ENCODE measurements at regions not wholly inside any gene's neighbourhood (a gene's known extent, or its start where the extent isn't known, plus 50 kb on each side); places are given as distances from the start of the nearest gene placed in this dataset.

DNA sequence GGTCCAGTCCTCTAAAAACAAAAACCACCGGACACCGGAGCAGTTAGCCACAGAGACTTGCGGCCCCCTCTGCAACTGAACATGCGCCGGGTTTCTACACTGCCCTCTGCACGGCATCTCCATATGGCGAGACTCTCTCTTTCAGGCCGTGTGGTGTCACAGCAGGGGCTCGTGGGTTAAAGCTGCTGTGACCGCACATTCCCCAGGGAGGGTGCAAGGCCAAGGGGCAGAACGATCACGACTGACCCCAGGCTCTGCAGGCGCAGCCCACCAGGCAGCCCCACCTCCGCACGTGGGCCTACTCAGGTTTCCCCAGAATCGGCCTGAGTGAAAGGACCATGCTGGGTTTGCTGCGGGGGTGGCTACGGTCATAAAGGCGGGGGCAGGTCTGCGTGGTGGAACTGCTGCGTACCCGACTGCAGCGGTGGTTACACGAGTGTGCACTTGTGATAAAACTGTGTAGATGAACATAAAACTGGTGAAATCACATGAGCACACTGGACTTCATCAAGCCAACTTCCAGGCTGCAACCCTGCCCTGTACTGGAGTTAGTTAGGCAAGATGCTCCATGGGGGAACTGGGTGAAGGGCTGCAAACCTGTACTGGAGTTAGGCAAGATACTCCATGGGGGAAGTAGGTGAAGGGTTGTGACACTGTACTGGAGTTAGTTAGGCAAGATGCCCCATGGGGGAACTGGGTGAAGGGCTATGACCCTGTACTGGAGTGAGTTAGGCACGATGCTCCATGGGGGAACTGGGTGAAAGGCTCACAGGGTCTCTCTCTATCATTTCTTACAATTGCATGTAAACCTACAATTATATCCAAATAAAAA, 81.4 kb upstream of the PPP2R2D start:
- Histone ChIP-seq H3K36me3 (no peaks in the 10 kb centered on the region), H3K27me3 (no peaks in the 10 kb centered on the region), H3K4me3 (no peak overlapping the region), H3K4me1 (ENCODE audit: insufficient read depth) (no peaks in the 10 kb centered on the region), H3K27ac (no peak overlapping the region), H3K9me3 (no peaks in the 10 kb centered on the region)
- 30 to 43% (median 39%) methylated on average over 25 of the region's 25 CpGs for WGBS, 3 donors
- intact Hi-C loops (cut with DNase I) = no loop called here
- DNase-seq = no peak
- no peak for TF ChIP-seq EP300 (IDR thresholded peaks at IDR 0.05)
- no peak for TF ChIP-seq POLR2A (IDR thresholded peaks at IDR 0.05)
- TF ChIP-seq CTCF (IDR thresholded peaks at IDR 0.05) = no peak

GRCh38 chr10:131820626-131821025, 80.2 kb upstream of the PPP2R2D start:
- TF ChIP-seq EP300 (IDR thresholded peaks at IDR 0.05) = no peak
- TF ChIP-seq CTCF (IDR thresholded peaks at IDR 0.05) = no peak
- TF ChIP-seq POLR2A (IDR thresholded peaks at IDR 0.05) = no peak
- 73 to 81% (median 75%) methylated on average over 9 of the region's 9 CpGs for WGBS, 3 donors
- Histone ChIP-seq H3K27me3 (no peaks in the 10 kb centered on the region), H3K4me1 (ENCODE audit: insufficient read depth) (no peaks in the 10 kb centered on the region), H3K4me3 (no peak overlapping the region), H3K9me3 (no peaks in the 10 kb centered on the region), H3K27ac (no peak overlapping the region), H3K36me3 (no peaks in the 10 kb centered on the region)
- intact Hi-C loops (cut with DNase I) = no loop called here
- DNase-seq = no peak

DNA sequence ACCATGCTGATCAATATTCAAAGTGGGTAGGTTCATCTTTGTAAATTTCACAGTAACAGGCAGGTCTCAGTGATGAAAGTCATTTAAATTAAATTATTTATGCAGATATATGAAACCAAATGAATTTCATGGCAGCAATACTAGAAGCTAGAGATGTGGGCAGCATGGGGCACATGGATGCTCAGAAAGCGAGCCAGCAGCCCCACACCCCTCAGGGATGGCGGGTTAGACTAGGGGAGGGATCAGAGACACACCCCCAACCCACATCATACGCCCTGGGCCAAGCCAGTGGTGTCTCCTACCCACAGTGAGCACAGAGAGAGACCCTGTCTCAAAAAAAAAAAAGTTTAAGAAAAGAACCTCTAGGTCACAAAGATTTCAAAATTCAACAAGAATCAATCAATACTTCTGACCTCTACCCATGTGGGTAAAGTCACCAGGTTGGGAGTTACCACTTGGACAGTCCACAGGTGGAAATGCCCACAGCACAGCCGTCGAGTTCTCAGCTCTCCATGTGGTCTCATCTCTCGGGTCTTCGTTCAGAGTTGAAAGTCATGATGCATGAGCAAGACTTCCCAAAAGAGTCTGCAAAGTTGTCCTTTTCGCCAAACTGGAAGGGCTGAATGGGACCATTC, 79.3 kb upstream of the PPP2R2D start:
- TF ChIP-seq POLR2A (IDR thresholded peaks at IDR 0.05) = no peak
- TF ChIP-seq EP300 (IDR thresholded peaks at IDR 0.05) = no peak
- TF ChIP-seq CTCF (IDR thresholded peaks at IDR 0.05) = no peak
- intact Hi-C loops (cut with DNase I) = no loop called here
- WGBS, 3 donors = 86 to 91% (median 88%) methylated on average over 8 of the region's 8 CpGs
- no peaks in the 10 kb centered on the region for H3K9me3 ChIP-seq
- DNase-seq = no peak
- no peak overlapping the region for H3K27ac ChIP-seq
- H3K4me3 ChIP-seq = no peak overlapping the region
- H3K4me1 ChIP-seq (ENCODE audit: insufficient read depth) = no peaks in the 10 kb centered on the region
- no peaks in the 10 kb centered on the region for H3K27me3 ChIP-seq
- no peaks in the 10 kb centered on the region for H3K36me3 ChIP-seq

DNA sequence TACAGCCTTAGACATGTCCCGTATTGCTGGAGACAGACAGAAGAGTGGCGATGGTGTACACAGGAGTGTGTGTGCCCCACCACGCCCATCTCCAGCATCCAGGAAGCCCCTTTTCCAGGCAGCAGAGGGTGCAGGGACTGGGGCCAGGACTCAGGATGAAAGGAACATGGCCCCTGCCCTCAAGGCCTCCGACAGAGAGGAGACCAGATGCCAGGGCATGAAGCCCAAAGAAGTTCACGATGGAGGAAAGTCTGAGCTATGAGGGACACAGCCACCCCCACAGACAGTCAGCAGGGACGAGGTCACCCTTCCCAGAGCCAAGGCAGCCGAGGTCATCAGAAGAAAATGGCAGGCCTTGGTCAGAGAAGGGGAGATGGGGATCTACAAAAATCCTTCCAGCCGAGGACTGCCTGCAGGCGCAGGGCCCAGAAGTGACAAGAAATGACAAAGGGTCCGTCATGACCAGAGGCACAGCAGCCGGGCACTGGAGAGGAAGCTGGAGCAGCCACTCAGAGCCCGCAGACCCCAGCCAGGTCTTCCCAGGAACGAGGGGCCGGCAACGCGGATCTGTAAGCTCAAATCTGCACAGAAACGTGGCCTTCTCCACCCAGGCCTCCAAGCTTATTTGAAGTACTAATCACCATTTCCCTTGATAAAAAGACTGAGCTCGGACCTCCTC, 78.7 kb upstream of the PPP2R2D start:
- TF ChIP-seq CTCF (IDR thresholded peaks at IDR 0.05) (no peak), POLR2A (IDR thresholded peaks at IDR 0.05) (no peak), EP300 (IDR thresholded peaks at IDR 0.05) (no peak)
- H3K27ac ChIP-seq = no peak overlapping the region
- no peaks in the 10 kb centered on the region for H3K27me3 ChIP-seq
- WGBS, 3 donors = 67 to 73% (median 68%) methylated on average over 18 of the region's 18 CpGs
- no peak overlapping the region for H3K4me3 ChIP-seq
- DNase-seq = no peak
- H3K36me3 ChIP-seq = no peaks in the 10 kb centered on the region
- H3K4me1 ChIP-seq (ENCODE audit: insufficient read depth) = no peaks in the 10 kb centered on the region
- intact Hi-C loops (cut with DNase I) = no loop called here
- H3K9me3 ChIP-seq = no peaks in the 10 kb centered on the region
